NCI-H2196 treated with DMSO at 0.1 percent for 48 hours (cell line): ENCODE measurements at regions not wholly inside any gene's neighbourhood (a gene's known extent, or its start where the extent isn't known, plus 50 kb on each side); places are given as distances from the start of the nearest gene placed in this dataset.
A peak's percentile ranks its signal among the peaks of the same experiment; 100 is the strongest.
"Not testable (repeated sequence)": the region's sequence is repeated elsewhere in the genome, so short reads cannot be mapped to it uniquely, and the experiment has no call there.

Experiments used
- DNase-seq: peaks from one replicate; lab custom pipeline; 2025; ENCODE audit not compliant: unreplicated experiment; lab: John Stamatoyannopoulos, UW

DNA sequence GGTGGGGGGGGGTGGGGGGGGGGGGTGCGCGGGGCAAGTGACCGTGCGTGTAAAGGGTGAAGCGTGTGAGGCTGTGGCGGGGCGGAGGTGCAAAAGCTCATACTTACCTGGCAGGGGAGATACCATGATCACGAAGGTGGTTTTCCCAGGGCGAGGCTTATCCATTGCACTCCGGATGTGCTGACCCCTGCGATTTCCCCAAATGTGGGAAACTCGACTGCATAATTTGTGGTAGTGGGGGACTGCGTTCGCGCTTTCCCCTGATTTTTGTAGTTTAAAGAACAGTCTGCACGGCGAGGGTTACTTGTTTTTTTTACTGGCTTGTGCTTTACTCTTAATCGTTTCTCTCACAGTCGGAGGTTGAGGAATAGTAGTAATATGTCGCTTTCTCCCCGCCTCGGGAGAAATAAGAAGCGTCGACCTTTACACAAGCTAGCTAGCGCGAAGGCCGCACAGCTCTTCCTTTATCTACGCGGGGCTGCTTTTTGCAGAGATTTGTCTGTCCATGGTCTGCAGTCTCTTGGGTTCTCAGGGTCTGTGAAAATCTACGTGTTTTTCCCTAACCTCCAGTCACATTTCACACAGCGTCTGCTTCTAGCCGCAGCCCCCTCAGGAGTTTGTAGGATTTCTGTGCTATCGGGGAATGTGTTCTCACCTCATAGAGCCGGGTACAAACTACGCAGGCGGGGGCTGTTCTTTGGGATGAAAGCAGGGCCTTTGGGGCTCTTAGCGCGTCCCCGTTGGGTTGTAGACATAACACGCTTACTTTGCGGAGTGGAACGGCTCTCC, 148.1 kb upstream of the NOTCH2NLA start:
- peak; percentile 83 for DNase-seq

DNA sequence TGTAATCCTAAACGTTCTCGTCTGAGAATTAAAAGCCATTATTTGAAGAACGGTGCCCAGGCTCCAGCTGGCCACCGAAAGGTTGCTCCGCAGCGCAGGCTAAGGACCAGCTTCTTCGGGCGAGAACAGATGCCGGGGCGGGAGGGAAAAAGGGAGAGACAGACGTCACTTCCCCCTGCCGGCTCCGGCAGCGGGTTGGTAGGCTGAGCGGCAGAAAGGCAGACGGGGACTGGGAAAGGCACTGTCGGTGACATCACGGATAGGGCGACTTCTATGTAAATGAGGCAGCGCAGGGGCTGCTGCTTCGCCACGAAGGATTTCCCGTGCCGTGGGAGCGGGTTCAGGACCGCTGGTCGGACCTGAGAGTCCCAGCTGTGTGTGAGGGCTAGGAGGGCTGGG, 147.5 kb upstream of the NOTCH2NLA start:
- peak; percentile 40 for DNase-seq

DNA sequence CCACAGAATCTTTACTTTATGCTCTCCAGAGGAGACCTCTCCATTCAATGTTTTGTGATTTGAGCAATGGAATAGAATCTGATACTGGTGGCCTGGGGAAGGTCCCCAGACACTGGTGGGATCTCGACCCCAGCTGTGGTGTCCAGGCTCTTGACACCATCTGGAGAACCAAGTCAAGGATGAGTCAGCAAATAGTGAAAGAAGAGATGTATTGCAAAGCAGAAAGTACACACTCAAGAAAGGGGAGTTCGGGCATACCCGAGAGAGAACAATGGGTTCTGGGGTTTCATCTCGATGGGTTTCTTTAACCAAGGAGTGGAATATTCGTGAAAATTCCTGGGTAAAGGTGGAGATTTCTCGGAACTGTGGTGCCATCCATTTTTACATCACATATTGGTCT, 146.3 kb upstream of the NOTCH2NLA start:
- DNase-seq, result not testable (repeated sequence)

DNA sequence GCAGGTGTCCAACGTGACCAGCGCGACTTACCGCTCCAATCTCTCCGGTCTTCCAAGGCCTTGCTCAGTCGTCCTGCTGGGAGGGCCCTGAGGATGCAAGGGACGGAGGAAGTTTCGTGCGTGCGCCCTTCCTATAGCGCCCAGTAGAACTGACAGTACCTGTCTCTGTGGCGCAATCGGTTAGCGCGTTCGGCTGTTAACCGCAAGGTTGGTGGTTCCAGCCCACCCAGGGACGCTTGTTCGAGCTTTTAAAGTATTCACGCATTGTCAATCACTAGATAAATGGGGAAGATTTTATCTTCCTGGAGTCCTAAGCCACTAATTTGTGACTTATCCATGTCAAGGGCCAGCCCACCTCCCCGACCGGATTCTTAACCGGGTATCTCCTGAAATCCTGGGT, 141.1 kb upstream of the NOTCH2NLA start:
- DNase-seq, result not testable (repeated sequence)

DNA sequence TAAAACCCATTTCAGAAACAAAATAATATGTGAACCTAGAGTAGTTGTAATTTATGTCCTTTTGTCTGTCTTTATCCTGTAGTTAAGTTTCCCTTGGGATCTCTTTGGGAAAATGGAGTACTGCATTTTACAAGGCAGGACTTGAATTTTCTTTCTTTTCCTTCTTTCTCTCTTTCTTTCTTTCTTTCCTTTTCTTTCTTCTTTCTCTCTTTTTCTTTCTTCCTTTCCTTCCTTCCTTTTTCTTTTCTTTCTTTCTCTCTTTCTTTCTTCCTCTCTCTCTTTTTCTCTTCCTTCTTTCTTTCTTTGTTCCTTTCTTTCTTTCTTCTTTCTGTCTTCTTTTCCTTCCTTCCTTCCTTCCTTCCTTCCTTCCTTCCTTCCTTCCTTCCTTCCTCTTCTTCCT, 126.6 kb upstream of the NOTCH2NLA start:
- not testable (repeated sequence) for DNase-seq

DNA sequence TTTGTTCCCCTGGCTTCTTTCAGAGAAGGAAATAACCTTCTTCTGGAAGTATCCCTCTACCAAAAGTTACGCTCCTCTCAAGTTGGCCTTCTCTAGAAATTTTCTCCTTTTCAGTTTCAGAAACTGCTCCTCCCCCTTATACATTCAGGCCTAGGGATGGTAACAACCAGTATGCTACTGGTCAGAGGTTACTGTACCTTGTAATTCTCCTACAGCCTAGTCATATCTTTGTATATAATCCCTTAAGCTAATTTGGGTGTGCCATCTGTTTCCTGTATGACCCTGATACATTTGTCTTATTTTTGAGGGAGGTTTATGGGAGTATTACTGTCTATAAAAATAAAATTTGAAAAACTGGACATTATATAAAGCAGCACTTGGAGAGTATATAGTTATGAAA, 98.0 kb upstream of the NOTCH2NLA start:
- not testable (repeated sequence) for DNase-seq

DNA sequence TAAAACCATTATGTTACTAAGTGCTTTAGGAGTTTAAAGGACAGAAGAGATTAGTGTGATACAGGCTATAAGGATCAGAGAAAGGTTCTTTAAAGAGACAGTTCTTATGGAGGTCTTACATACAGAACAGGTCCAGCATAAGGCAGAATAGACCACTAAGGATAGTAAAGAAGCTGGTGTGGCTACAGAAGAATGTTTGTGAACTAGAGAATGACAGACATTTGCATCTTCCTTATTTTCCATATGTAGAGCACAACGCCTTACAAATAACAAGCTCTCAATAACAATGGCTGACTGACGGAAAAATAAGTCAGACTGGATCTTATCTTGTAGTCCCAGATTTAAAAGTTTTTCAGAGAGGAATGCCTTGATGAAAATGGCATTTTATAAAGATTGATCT, 95.6 kb upstream of the NOTCH2NLA start:
- not testable (repeated sequence) for DNase-seq

DNA sequence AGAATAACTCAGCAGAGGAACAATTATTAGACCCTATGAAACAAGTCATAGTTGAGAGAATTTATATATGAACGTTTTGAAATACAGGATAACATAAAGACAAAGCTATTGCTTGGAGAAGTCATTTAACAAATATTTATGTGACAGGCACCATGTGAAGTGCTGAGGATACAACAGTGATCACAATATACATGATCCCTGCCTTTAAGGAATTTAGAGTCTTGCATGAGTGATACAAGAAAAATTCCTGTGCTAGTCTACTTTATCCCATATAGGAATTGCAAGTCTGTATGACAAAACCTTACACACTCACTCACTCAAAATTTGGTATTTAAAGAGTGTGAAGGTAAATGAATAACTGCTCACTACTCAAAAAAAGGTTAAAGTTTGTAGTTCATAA, 94.5 kb upstream of the NOTCH2NLA start:
- not testable (repeated sequence) for DNase-seq

DNA sequence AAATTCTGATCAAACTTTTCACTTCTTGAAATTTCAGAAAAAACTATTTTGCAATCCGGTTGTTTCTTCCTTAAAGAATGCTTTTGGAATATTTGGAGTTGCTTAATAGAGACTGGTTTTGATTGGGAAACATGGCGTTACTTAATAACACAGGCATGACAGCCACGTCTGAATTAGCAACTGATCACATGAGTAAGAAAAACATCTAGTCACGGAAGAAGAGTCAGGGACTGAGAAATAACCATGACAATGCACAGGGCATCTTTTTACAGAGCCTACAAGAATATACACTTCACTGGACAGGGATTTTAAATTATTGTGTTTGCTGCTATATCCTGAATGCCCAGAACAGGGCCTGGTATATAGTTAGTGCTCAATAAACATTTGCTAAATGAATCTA, 94.1 kb upstream of the NOTCH2NLA start:
- not testable (repeated sequence) for DNase-seq

DNA sequence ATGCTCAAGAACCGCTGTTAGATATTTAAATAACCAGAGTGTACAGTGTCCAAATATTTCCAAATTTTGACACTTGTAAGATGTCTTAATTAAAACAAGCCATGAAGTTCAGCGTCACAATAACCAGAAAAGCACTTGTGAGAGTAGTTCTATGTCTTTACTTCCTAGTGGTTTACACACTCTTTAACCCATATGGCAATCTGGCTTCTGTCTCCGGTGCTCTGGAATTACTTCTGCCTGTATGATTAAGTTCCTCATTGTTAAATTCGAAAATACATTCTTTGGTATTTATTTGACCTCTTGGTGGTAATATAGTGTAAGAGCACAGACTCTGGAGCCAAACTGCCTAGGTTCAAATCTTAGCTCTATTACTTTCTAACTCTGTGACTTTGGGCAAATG, 89.9 kb upstream of the NOTCH2NLA start:
- not testable (repeated sequence) for DNase-seq

DNA sequence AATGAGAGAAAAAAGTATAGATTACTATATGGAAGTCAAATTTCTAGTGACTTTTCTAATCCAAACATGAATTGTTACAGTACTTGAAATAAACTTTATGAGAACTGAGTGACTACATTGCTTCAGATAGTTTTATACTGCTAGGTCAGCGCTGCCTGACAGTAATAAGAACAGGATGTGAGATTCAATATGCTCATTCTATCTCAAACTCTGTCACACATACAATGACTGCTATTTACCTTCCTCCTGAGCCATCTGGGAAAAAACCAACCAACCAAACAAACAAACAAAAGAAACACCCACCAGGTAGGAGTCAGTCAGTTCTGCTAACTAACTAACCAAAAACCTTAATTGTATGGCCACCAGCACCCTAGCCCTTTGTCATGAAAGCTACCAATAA, 89.0 kb upstream of the NOTCH2NLA start:
- DNase-seq, result not testable (repeated sequence)

DNA sequence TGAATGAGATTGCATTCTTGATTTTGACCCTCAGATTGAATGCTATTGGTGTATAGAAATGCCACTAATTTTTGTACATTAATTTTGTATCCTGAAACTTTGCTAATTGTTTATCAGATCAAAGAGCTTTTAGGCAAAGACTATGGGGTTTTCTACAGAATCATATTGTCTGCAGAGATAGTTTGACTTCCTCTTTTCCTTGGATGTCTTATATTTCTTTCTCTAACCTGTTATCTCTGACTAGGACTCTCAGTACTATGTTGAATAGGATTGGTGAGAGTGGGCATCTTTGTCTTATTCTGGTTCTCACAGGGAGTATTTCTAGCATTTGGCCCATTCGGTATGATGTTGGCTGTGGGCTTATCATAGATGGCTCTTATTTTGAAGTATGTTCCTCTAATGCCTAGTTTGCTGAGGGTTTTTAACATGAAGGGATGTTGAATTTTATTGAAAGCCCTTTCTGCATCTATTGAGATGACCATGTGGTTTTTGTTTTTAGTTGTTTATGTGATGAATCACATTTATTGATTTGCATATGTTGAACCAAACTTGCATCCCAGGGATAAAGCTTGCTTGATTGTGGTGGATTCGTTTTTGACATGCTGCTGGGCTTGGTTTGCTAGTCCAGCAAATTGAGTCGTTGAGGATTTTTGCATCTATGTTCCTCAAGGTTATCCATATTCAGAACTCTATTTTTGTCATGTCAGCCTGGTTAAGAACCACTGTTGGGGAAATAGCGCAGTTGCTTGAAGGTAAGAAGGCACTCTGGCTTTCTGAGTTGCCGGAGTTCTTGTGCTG, 85.8 kb upstream of the NOTCH2NLA start:
- not testable (repeated sequence) for DNase-seq

DNA sequence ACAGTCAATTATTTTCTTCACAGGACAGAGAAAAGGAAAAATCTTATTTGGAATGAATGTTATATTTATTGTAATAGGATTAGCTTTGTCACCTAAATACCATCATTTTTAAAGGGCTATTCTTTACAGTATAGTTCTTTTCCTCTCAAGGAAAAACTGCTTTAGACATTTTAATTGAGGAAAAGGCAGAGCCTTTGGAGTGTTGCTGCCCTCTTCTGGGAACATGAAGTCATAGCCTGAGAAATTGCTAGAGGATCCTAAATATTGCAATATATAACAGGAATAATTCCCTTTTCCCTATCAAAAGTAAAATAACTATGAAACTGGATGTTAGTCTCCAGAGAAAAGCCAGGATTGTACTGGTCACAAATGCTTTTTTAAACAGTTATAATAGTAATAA, 81.8 kb upstream of the NOTCH2NLA start:
- not testable (repeated sequence) for DNase-seq

DNA sequence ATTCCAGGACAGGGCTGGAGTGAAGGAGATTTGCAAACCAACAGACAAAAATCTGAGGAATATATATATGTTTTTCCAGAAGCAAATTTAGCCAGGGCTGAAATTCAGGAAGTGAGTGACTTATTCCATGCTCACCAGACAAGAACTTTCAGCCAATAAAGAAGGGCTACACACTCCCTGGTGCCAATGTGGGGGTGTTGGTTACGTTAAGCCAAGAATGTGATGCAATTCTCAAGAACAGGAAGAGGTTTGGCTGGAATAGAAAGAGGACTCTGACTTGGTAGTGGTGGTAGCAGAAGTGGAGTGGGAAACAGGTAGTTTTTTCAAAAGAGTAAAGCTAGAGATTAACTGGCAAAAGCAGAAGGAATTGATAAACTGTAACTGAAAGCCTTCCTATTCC, 80.6 kb upstream of the NOTCH2NLA start:
- not testable (repeated sequence) for DNase-seq

DNA sequence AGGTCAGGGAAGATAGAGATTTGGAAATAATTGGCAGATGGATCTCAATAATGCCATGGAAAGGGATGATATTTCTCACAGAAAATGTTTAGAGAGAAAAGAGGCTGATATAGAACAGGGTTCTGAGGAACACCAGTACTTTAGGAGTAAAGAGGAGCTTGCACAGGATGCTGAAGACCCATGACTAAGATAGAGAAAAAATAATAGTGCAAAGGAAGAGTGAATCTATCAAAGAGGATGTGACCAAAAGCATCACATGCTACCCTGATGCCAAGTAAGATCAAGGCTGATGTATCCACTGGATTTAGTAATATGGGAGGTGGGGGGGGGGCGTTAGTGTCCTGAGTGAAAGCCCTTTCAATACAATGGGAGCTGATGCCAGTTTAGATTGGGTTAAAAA, 80.1 kb upstream of the NOTCH2NLA start:
- DNase-seq, result not testable (repeated sequence)

DNA sequence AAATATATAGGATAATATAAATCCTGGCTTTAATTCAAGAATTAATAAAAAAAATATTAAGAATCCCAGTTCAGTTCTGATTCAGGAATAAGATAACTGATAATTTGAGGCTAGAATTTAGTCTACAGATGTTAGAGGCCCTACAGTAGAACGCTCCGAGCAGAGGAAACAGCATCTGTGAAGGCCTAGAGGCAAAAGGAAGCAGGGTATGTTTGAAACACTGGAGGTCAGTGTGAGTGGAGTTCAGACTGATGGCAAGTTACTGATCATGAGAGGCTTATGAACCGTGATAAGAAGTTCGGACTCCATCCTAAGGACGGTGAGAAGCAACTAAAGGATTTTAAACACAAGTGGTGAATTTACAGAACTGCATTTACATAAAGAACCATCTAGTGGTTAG, 79.3 kb upstream of the NOTCH2NLA start:
- DNase-seq, result not testable (repeated sequence)

DNA sequence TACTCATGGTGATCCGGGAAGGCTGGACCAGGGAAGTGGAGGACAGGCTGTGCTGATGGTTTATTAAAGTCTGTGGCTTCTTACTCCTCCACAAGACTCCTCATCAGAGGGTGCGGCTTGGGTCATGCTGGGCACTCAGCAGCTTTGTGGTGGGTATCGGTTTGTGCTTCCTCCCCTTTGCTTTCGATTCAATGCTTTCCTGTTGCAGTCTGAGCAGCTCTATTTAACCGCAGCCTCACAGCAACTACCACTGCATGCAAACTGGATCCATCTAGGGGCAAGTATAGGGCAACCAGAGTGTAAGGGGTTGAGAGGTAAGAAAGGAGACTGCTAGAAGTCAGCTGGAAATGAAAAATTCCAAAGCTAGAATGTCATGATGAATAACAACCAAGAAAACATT, 78.8 kb upstream of the NOTCH2NLA start:
- DNase-seq, result not testable (repeated sequence)

DNA sequence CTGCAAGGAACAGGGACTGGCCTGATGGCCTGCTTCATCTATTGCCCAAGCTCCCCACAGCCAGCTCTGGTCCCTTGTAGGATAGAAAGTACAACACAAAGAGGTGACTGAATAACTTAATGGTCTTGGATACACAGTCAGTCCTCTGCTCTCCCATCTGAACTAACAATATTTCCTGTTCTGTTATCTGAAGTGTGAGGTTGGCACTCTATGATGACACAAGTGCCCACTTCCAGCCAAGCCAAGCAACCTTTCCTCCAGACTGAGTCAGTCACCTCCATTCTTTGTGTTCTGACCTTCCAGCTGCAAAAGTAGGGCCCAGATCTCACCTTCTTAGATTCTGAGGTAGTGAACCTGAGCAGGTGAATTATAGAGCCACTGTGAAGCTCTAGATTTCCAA, 77.8 kb upstream of the NOTCH2NLA start:
- not testable (repeated sequence) for DNase-seq

DNA sequence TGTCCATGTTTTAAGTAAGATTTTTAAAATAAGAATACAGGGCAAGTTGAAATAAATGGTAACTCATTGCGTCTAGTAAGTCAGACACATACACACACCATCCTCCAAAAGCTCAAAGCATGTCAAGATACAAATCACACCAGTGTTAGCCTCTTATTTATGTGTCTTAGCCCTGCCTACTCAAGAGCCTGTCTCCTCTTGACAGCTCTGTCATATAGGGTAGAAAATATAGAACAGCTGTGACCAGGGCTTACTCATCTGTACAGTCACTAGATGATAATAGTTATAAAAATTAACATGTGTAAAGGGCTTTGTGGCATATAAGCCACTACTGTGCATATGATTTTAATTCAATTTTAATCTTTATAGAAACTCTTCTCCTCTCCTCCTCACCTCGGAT, 76.6 kb upstream of the NOTCH2NLA start:
- not testable (repeated sequence) for DNase-seq

DNA sequence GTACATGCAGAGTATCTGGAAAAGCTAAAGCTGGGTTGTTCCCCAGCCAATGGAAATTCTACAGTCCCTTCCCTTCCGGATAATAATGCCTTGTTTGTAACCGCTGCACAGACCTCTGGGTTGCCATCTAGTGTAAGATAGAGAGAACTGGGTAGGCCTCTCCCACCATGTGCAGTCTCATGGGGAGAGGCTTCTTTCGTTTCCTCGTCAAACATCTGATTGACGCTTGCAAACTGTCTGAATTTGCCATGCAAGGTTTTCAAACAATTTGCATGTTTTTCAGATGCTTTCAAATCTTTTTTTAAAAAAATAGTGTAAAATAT, 69.7 kb upstream of the NOTCH2NLA start:
- not testable (repeated sequence) for DNase-seq

DNA sequence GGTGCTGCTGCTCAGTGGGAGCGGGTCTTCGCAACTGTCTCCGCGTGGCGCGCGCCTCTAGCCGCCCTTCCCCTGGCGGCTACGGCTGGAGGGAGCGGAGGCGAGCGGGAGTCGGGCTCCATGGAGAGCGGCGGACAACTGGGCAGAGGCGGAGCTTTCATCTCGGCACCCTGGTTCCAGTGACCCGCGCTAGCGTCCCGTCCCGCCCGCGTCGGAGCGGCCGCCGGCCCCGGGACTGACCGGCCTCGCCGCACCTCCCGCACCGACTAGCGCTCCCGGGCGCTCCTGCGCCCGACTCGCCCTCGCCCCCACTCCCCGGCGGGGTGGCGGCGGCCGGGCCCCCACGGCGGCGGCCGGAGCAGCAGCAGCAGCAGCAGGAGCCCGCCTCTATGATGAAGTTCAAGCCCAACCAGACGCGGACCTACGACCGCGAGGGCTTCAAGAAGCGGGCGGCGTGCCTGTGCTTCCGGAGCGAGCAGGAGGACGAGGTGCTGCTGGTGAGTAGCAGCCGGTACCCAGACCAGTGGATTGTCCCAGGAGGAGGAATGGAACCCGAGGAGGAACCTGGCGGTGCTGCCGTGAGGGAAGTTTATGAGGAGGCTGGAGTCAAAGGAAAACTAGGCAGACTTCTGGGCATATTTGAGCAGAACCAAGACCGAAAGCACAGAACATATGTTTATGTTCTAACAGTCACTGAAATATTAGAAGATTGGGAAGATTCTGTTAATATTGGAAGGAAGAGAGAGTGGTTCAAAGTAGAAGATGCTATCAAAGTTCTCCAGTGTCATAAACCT, 69.2 kb upstream of the NOTCH2NLA start:
- not testable (repeated sequence) for DNase-seq
